GM12872 (cell line): ENCODE measurements at regions not wholly inside any gene's neighbourhood (a gene's known extent, or its start where the extent isn't known, plus 50 kb on each side); places are given as distances from the start of the nearest gene placed in this dataset.

Source experiments
- TF ChIP-seq, protein P1 (sequence below): IDR thresholded peaks from 3 replicates; pipeline ENCODE4 v1.5.1; 2011; ENCODE audit warnings: low read depth, mild to moderate bottlenecking, low read length, moderate library complexity; ENCODE audit not compliant: insufficient read depth

DNA sequence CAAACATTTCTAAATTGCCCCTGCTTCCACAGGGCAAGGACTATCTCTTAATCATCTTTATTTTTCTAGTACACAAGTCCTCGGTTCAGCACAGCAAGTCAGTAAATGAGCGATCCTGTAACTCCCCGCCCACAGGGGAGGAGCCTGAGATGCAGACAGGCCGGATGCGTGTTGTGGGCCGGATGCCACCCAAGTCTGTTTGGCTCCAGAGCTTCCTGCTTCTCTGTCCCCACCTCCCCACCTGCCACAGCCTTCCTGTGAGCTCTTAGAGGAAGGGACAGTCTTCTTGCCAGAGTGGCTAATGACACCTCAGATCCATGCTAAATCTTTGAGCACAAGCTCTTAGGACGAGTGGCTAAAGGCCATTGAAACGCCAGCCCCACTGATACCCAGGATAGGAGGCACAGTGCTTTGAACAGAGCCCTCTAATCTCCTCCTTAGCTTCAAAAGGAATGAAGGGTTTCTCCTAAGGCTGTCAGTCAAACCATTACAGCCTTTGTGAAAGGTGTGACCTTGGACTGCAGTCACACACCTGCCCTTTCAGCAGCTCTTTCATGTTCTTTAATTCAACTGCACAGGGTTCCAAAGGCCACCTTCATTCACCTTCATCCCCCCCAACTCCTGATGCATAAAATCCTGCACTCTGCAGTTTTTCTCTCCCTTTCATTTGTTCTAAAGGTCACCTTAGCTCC is 264.3 kb downstream of the TFAP2C start:
- TF ChIP-seq, protein P1, sequence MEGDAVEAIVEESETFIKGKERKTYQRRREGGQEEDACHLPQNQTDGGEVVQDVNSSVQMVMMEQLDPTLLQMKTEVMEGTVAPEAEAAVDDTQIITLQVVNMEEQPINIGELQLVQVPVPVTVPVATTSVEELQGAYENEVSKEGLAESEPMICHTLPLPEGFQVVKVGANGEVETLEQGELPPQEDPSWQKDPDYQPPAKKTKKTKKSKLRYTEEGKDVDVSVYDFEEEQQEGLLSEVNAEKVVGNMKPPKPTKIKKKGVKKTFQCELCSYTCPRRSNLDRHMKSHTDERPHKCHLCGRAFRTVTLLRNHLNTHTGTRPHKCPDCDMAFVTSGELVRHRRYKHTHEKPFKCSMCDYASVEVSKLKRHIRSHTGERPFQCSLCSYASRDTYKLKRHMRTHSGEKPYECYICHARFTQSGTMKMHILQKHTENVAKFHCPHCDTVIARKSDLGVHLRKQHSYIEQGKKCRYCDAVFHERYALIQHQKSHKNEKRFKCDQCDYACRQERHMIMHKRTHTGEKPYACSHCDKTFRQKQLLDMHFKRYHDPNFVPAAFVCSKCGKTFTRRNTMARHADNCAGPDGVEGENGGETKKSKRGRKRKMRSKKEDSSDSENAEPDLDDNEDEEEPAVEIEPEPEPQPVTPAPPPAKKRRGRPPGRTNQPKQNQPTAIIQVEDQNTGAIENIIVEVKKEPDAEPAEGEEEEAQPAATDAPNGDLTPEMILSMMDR, result no peak

DNA sequence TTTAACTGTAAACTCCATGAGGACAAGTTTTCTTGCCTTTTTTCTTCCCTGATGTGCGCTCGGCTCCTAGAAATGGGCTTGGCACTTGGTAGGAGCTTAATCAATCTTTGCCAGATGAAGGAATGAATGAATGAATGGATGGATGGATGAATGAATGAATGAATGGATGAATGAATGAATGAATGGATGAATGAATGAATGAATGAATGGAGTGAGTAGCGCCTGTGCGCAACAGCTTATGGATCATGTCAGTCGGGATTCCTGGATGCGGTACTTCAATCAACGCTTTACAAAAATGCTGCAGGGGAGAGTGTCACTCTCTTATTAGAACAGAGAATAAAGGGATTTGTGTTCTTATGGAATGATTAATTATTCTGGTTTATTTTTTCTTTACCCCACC is 267.3 kb downstream of the TFAP2C start:
- TF ChIP-seq, protein P1, result no peak

DNA sequence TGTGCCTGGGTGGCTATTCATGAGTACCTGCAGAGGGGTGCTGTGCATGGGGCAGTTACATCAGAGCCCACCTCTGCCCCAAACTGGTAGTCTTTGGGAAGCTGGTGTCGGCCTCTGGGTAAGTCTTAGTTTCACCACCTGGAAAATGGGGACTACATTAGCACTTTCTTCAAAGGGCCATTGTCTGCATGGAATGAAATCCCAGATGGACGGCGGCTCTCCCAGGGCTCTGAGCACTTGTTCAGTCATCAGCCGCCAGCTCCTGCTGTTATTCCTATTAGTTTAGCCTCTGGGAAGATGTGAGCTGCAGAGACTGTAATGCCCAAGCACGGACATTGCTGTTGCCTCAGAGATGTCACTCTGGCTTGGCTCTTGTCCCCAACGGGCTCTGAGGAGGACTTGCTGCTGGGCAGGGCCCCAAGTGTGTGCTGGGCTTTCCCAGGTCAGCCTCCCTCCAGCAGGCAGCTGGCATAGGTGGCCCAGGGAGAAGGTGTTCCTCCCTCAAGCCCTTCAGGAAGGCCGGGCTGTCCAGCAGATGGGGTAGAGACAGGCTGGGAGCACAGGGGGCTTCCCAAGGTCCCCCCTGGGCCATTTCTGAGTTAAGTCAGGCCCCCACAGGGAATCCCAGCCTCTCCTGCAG is 268.3 kb downstream of the TFAP2C start:
- TF ChIP-seq, protein P1, result no peak

DNA sequence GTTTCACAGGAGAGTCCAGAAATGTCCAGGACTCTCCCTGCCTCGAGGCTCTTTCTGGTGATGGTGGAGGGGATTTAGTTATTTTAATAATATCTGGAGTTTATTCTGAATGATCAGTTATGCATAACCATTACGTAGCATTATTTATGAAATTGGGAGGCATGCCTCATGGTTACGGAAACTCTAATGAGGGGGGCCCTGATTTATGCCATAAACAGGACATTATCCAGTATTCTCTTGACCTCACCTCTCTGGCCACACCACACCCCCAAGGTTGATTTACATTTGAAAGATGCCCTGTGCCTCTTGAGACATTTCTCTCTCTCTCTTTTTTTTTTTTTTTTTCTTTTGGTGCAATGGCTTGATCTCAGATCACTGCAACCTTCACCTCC is 268.8 kb downstream of the TFAP2C start:
- TF ChIP-seq, protein P1, result no peak

DNA sequence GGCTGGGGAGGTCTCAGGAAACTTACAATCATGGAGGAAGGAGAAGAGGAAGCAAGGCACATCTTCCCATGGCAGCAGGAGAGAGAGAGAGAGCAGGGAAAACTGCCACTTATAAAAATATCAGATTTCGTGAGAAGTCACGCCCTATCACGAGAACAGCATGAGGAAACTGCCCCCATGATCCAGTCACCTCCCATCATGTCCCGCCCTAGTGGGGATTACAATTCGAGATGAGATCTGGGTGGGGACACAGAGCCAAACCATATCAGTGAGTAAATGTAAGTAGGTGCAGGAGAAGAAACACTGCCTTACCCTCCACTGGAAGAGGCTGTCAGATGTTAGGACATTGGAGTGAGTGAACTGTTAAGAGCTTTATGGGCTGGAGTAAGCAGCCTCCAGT is 270.4 kb downstream of the TFAP2C start:
- TF ChIP-seq, protein P1, result no peak

DNA sequence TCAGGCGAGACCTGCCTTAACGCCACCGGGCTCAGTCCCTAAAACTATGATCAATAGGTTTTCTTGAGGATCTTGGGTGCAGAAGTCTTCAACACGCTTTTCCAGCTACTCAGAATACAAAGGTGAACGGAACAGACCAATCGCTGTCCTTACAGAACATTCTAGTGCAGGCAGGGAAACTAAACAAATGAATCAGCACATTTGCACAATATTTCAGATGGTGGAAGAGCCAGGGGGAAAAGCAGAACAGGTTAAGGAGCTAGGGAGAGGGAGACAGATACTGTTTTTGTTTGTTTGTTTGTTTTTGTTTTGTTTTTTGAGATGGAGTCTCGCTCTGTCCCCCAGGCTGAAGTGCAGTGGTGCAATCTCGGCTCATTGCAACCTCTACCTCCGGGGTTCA is 271.1 kb downstream of the TFAP2C start:
- TF ChIP-seq, protein P1, result no peak

DNA sequence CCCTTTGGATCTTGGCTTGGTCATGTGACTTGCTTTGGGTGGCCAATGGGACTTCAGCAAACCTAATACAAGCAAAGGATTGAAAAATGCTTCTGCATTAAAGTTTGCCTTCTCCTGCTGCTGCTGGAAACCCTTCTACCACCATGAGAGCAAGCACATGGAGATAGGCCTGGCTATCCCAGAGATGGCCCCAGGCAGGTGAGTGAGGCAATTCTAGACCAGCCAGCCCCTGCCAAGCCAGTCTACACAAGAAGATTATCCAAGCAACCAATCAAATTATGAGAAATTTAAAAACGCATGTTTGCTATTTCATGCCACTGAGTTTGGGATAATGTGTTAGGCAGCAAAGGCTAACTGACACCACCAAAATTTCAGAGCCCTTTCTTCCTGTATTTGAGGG is 274.3 kb downstream of the TFAP2C start:
- TF ChIP-seq, protein P1, result no peak
